ENCODE measurements at regions not wholly inside any gene's neighbourhood (a gene's known extent, or its start where the extent isn't known, plus 50 kb on each side); places are given as distances from the start of the nearest gene placed in this dataset.
"Not testable (repeated sequence)": the region's sequence is repeated elsewhere in the genome, so short reads cannot be mapped to it uniquely, and the experiment has no call there.

DNA sequence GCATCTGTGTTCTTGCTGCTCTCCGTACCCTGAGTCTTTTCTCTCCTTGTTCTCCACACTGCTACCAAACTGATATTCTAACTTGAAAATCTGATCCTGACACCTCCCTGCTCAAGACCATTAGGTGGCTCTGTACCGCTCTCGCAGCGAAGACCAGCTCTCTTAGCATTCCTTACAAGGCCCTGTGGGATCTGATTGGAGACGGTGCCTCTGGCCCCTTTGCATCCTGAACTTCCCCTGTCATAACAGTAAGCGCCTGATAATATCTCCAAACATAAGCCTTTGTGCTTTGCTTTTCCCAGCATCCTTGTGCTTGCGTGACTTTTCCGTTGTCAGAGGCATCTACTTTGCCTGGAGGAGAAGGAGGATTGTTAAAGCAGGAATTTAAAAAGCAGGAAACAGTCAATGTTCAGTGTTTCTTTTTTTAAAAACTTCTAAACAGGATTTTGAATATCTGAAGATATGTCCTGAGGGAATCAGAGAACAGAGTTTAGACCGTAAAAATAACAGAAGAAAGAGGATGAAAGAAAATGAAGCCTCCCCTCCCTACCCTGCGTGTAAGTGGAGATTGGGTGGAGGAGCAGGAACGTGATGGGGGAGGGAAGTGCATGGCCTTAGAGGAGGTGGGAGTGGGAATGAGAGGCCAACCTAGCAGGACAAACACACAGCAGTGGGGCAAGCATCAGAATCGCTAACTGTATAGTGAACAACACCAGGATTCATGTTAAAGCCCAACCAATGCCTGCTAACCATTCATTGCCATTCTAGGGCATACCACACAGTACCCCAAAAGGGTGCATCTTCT lies 89.2 kb upstream of the STMND1 start:
- no peak for DNase-seq

DNA sequence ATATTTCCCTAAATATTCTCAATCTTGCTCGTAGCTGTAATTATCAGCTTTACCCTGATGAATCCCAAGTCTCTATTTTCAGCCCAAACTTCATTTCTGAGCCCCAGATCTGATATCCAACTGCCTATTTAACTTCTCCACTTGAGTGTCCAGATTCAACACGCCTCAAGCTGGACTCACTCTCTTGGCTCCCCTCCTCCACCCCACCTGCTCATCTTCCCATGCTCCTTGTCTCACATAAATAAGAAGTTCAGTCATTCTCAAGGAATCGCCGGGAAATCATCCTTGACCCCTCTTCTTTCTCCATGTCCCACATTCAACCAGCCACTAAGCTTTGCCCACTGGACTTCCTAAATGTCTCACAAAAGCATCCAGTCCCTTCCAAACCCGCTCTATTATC lies 89.9 kb upstream of the STMND1 start:
- no peak for DNase-seq

GRCh38 chr6:17007749-17008148 lies 94.1 kb upstream of the STMND1 start:
- no peak for DNase-seq

- DNase-seq = no peak
Observed at GRCh38 chr6:17006543-17006942, 95.3 kb upstream of the STMND1 start.

- DNase-seq = no peak
Observed at GRCh38 chr6:17004269-17004668, 97.6 kb upstream of the STMND1 start.

DNA sequence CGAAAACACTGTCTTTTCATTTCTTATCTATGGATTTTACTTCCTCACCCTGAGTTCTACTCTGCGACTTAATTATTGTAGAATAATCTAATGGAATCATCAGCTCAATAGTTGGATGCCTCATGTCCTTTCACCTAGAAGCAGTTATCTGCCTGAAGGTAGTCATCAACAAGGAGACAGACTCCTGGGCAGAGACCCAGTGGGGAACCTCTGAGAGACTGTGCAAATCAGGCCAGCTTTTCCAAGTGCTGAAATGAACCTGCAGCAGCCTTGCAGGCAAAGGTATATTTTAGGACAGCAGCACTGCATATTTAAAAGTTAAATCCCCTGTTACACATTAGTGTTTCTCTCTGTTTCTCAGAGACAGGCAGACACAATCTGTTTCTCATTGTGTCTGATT lies 99.7 kb upstream of the STMND1 start:
- DNase-seq = no peak

GRCh38 chr6:17001188-17001587 lies 100.7 kb upstream of the STMND1 start:
- DNase-seq = no peak

GRCh38 chr6:16999491-17000436 lies 102.1 kb upstream of the STMND1 start:
- no peak for DNase-seq

DNA sequence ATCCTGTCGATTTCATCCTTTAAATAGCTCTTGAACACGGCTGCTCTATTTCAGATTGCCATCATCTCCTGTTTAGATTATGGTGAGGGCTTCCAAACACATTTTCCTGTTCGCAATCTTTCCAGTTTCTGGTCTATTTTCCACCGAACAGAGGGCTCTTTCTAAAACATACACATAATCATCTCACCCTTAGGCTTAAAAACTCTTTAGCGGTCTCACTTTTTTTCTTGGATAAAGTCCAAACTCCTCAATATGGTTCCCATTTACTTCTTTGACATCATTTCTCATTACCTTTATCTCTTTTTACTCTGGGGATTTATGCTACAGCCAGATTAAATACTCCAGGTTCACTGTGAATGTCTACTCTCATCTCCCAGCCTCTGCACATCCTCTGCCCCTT lies 103.4 kb upstream of the STMND1 start:
- no peak for DNase-seq

- no peak for DNase-seq
Observed at GRCh38 chr6:16995511-16996250, 106.2 kb upstream of the STMND1 start.

GRCh38 chr6:16993396-16993795 lies 108.5 kb upstream of the STMND1 start:
- no peak for DNase-seq

DNA sequence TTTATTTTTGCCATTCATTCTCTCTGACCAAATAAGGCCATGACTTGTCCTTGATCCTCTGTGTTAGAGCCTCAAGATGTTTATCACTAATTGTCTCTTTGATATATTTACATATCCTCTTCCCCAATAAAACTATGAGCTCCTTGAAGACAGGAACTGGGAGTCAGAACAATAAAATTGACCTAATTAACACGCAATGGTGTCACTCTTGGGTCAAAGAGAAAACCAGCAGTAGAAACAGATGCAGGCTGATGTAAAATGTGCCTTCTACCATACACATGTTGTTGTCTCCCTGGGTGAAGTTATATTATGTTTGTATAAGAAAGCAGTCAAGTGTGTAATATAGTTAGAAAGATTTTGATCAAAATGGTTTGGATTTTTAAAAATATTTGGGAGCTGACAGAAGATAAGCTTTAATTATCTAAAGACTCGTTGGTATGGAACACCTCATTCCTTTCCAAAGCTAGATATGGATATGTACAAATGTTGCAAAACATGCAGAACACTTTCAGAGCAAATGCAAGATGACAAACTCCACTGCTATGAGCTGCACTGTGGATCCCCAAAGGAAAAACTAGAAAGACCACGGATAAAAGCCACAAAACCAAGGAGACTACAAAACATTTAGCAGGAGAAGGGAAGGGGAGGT lies 109.7 kb upstream of the STMND1 start:
- DNase-seq = no peak

DNA sequence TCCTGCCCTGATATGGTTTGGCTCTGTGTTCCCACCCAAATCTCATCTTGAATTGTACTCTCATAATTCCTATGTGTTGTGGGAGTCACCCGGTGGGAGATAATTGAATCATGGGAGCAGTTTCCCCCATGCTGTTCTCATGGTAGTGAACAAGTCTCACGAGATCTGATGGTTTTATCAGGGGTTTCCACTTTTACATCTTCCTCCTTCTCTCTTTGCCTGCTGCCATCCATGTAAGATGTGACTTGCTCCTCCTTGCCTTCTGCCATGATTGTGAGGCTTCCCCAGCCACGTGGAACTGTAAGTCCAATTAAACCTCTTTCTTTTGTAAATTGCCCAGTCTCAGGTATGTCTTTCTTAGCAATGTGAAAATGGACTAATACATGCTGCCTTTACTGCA lies 111.9 kb upstream of the STMND1 start:
- not testable (repeated sequence) for DNase-seq

DNA sequence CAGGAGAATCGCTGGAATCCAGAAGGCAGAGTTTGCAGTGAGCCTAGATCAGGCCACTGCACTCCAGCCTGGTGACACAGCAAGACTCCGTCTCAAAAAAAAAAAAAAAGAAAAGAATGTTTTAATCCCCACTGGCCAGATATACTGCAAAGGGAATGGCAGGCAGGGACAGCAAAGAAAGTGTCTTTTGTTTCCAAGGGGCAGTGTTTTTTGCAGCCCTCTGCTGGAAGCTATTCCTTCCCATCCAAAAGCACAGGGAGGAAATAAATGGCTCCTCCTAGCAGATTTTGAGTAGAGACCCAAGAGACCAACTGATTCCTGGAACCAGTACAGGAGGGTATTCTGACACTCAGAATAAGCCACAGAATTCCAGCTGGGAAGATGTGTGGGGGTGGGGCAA lies 112.5 kb upstream of the STMND1 start:
- no peak for DNase-seq

GRCh38 chr6:16987996-16988395 lies 113.9 kb upstream of the STMND1 start:
- DNase-seq = no peak

GRCh38 chr6:16985513-16986284 lies 116.2 kb upstream of the STMND1 start:
- no peak for DNase-seq

- no peak for DNase-seq
Observed at GRCh38 chr6:16982807-16983206, 119.0 kb upstream of the STMND1 start.

GRCh38 chr6:16979677-16980370 lies 122.0 kb upstream of the STMND1 start:
- no peak for DNase-seq

DNA sequence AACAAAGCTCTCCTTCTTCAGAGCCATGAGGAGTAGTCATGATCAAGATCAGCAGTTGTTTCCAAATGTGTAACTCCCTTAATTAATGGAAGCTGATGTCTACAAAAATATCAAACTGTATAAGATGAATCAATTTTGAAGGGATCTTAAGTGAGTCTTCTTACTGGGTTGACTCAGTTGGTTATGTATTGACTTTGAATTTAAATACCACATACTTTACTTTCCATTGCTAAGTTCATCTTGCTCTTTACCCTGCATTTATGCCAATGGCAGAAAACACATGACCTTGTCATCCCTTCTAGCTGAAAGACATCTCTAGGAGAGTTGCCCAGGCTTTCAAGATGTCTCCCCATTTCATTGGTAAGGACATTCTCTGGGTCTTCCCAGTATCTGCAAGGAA lies 123.2 kb upstream of the STMND1 start:
- no peak for DNase-seq

DNA sequence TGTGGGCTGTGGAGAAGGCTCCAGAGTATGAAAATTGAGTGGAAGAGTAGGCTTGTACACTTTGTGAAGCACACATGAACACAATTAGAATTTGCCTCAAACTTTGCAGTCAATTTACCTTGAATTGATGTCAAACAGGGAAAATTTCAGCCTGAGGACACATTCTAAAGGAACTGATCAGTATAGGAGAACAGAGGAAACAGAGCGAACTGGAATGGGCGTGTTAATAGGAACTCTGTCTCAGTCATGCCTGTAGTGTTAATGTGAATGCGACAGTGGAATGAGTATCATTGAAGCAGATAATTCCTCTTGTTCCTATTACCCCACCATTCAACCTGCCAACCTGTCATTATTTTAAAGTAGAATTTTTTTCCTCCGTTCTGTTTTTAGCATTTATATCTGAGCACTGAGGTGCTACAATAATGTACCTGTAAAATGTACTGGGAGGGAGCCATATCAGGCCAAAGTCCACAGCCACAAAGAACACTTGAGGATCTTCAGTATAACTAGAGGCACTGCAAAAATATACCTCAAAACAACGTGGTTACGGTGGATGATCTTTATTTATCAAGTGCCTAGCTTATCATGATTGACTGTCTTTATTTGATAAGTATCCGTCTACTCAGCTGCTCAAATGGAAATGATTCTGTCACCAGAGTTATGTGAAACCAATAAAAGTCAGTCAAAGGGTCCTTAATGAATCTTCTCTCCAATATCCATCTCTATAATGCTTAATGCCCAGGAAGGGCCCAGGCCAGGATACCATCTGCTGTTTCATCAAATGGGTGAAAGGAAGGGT lies 125.3 kb upstream of the STMND1 start:
- DNase-seq = no peak

All from NCI-H1694 treated with DMSO at 0.1 percent for 48 hours (cell line).